NCI-H1930 (cell line): ENCODE measurements at regions not wholly inside any gene's neighbourhood (a gene's known extent, or its start where the extent isn't known, plus 50 kb on each side); places are given as distances from the start of the nearest gene placed in this dataset.
"Not testable (repeated sequence)": the region's sequence is repeated elsewhere in the genome, so short reads cannot be mapped to it uniquely, and the experiment has no call there.

Experiments
- DNase-seq, 2 experiments: peaks; one replicate each; lab custom pipeline; 2025; lab: John Stamatoyannopoulos, UW

GRCh38 chr14:86796221-86797074, 1196.5 kb downstream of the GALC start:
- DNase-seq, result no peak

GRCh38 chr14:86794689-86795088, 1198.3 kb downstream of the GALC start:
- no peak for DNase-seq

DNA sequence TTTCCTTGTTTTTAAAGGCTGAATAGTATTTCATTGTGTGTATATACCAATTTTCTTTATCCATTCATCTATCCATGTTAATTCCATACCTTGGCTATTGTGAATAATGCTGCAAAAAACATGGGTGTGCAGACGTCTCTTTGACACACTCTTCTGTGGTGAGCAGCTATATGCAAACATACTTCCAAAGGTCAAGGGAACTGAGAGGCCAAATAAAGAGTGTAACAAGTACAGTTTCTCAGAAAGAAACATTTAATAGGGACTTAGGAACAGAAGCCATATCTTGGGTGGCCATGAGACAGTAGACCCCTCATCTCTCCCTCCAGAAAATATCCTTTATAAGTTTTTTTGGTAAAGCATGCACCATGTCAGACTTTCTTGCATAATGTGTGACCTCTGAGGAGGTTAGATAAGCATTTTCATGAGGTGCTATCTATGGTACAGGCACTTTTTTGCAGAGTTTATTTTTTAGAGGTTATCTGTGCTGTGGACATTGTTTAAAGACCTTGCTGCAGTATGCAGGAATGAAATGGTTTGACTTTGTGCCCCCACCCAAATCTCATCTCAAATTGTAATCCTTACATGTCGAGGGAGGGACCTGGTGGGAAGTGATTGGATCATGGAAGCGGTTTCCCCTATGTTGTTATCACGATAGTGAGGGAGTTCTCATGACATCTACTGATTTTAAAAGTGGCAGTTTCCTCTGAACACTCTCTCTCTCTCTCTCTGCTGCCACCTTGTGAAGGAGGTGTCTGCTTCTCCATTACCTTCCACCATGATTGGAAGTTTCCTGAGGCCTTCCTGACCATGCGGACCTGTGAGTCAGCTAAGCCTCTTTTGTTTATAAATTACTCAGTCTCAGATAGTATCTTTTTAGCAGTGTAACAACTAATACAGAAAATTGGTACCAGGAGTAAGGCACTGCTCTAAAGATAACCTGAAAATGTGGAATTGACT, 1202.3 kb downstream of the GALC start:
- no peak for DNase-seq

GRCh38 chr14:86788224-86788623, 1204.8 kb downstream of the GALC start:
- DNase-seq, result no peak

GRCh38 chr14:86787717-86788116, 1205.3 kb downstream of the GALC start:
- DNase-seq, result peak in 1 of 2 experiments; percentile 17

- DNase-seq, result no peak
Observed at GRCh38 chr14:86782092-86782580, 1210.8 kb downstream of the GALC start.

DNA sequence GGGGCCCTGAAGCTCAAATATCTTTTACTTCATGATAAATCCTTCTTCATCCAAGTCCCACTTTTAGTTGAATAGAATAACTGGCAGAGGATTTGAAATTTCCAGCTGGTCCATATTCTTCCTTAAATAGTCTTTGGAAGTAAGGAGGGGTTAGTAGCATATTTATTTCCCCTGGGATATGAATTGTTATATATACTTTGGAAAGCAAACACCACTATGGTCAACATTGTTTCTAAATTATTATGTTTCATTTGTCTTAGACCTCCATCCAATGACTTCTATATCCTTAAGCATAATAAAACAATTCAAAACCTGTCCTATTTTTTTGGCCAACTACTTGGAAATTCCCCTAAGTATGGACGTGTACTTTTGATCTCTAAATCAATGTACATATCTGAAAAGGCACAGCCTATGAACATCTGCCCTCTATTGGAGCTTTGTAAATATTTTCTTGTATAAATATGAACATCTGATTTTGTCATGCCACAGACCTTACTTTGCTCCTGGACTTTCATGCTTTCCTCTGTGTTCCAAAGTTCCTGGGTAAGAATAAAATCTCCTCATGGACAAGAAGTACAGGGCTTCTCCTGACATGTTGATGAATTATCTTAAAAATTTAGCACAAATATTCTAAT, 1212.0 kb downstream of the GALC start:
- DNase-seq, result no peak

- no peak for DNase-seq
Observed at GRCh38 chr14:86780461-86780860, 1212.5 kb downstream of the GALC start.

DNA sequence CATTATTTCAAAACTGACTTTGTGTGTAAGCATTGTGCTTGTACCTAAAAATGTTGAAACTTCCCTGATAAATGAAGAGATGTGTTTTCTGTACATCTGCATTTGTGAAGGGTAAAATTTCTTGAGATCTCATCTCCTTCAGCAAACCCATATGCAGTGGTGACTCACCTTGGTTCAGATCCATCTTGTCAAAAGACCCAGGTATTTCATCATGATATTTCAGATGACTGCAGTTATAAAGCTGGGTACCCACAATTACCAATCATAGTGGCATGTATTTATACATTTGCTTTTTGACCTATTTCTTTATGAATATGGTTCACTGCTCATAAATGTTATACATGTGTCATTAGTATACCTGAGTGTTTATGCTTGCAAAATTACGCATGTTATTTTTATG, 1213.6 kb downstream of the GALC start:
- no peak for DNase-seq

GRCh38 chr14:86777963-86778602, 1214.9 kb downstream of the GALC start:
- DNase-seq, result no peak

DNA sequence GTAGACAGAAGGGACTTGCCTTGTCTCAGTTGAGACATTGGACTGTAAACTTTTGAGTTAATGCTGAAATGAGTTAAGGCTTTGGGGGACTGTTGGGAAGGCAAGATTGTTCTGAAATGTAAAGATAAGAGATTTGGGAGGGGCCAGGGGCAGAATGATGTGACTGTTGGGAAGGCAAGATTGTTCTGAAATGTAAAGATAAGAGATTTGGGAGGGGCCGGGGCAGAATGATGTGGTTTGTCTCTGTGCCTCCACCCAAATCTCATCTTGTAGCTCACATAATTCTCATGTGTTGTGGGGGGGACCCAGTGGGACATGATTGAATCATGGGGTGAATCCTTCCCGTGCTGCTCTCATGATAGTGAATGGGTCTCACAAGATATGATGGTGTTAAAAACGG, 1217.1 kb downstream of the GALC start:
- DNase-seq, result not testable (repeated sequence)

GRCh38 chr14:86774916-86775315, 1218.1 kb downstream of the GALC start:
- no peak for DNase-seq

DNA sequence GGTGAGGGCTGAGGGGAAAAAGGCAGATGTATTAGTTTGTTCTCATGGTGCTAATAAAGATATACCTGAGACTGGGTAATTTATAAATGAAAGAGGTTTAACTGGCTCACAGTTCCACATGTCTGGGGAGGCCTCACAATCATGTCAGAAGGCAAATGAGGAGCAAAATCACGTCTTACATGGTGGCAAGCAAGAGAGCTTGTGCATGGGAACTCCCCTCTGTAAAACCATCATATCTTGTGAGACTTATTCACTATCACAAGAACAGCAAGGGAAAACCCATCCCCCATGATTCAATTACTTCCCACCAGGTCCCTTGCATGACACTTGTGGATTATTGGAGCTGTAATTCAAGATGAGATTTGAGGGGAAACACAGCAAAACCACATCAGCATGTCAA, 1220.9 kb downstream of the GALC start:
- DNase-seq, result no peak

DNA sequence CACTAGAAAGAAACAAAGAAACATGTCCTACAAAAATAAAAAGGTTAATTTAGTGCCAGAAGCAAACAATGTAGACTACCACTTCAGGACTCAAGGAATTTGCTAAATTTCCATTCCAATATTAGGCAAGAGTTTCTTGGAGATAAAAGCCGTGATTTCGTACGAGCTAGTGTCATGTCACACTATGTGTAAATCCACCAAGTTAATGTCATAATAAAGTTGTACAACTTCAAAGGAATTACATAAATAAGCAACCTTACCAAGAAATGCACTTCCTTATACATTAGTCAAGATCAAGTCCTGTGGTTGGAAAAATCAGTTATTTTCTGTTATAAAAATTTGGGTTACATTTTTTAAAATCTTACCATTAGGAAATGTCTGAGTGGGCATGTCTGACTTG, 1222.8 kb downstream of the GALC start:
- no peak for DNase-seq

GRCh38 chr14:86766469-86766868, 1226.5 kb downstream of the GALC start:
- DNase-seq, result no peak

DNA sequence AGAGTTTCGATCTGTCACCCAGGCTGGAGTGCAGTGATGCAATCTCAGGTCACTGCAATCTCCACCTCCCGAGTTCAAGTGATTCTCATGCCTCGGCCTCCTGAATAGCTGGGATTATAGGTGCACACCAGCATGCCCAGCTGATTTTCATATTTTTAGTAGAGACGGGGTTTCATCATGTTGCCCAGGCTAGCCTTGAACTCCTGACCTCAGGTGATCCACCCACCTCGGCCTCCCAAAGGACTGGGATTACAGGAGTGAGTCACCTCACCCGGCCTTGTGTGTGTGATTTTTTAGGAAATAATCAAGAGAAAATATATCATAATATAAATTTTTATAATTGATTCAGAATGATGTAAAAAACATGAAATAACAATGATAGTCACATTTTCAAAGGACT, 1231.4 kb downstream of the GALC start:
- no peak for DNase-seq

DNA sequence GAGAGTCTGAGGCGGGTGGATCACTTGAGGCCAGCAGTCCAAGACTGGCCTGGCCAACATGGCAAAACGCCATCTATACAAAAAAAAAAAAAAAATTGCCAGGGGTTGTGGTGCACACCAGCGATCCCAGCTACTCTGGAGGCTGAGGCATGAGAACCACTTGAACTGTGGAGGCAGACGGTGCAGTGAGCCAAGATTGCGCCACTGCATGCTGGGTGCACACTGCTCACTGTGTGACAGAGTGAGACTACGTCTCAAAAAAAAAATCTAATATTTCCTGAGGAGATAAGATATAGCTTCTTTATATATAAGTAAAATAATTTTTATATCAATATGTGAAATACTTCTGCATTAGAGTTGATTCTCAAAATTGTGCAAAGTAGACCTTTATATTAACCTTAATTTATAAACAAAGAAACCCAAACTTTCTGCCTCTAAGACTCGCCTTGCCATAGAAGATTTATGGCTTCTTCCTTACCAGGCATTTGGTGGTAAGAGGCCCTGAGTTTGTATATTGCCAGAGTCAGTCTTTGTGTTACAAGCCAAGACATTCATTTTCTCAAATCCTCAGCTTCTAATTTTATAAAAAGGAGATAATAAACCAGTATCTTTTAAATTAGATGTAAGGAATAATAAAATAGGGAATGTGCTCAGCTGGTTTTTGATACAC, 1226.7 kb downstream of the FLRT2 start:
- no peak for DNase-seq

DNA sequence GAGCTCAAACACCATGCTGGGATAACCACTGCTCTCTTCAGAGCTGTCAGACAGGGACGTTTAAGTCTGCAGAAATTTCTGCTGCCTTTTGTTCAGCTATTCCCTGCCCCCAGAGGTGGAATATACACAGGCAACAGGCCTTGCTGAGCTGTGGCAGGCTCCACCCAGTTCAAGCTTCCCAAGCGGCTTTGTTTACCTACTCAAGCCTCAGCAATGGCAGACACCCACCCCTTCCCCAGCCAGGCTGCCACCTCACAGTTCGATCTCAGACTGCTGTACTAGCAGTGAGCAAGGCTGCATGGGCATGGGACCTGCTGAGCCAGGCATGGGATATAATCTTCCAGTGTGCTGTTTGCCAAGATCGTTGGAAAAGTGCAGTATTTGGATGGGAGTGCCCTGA, 1220.5 kb downstream of the FLRT2 start:
- not testable (repeated sequence) for DNase-seq

DNA sequence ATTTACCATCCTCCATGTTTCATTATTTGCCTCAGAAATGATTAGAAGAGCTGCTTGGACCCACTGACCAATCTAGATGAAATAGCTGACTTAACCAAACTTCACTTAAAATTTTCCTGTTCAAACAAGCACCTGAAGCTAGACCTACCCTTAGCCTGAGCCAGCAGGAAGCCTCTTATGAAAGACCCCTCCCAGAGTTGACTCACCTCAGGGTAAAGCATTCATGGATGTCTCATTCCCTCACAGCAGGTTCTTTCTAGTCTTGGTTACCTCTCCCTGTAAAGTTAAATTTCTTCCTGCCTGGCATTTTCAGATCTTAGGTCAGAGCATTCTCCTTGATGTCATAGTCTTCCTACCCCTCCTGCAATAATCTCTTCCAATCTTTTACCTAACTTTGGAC, 1209.8 kb downstream of the FLRT2 start:
- DNase-seq, result no peak

DNA sequence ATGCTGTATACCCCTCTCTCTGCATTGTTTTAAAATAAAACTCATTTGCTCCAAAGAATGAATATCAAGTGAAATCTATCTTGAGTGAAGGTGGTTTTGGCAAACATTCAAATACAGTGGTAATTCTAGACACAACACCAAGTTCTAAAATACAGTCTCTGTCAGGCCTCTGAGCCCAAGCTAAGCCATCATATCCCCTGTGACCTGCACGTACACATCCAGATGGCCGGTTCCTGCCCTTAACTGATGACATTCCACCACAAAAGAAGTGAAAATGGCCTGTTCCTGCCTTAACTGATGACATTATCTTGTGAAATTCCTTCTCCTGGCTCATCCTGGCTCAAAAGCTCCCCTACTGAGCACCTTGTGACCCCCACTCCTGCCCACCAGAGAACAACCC, 1201.5 kb downstream of the FLRT2 start:
- not testable (repeated sequence) for DNase-seq

GRCh38 chr14:86723254-86723624, 1193.3 kb downstream of the FLRT2 start:
- no peak for DNase-seq
